Tibial nerve (tissue), 4 donors: ENCODE measurements at regions not wholly inside any gene's neighbourhood (a gene's known extent, or its start where the extent isn't known, plus 50 kb on each side); places are given as distances from the start of the nearest gene placed in this dataset.

Experiments
- EP300 ChIP-seq, 2 donors: sonication (generic); formaldehyde crosslinking; IDR thresholded peaks; one replicate each; pipeline ENCODE4 v1.6.1; 2017; ENCODE audit warnings: antibody characterized with exemption in 2 of 2, mild to moderate bottlenecking in 1 of 2
- POLR2A ChIP-seq, 2 donors: fragments of 450-650 bp; IDR thresholded peaks; one replicate each; pipeline ENCODE4 v1.6.1; 2017; ENCODE audit warnings: antibody characterized with exemption in 2 of 2, mild to moderate bottlenecking in 2 of 2, moderate library complexity in 2 of 2
- TF ChIP-seq, protein P1 (sequence below), 5 experiments: fragments of 200-600 bp in 3 of 5; fragments of 450-650 bp in 2 of 5; sonication (generic) in 3 of 5; IDR thresholded peaks; one replicate each; pipeline ENCODE4 v1.5.1; 2016 to 2019; ENCODE audit warnings: antibody characterized with exemption in 5 of 5, mild to moderate bottlenecking in 3 of 5, moderate library complexity in 2 of 5

DNA sequence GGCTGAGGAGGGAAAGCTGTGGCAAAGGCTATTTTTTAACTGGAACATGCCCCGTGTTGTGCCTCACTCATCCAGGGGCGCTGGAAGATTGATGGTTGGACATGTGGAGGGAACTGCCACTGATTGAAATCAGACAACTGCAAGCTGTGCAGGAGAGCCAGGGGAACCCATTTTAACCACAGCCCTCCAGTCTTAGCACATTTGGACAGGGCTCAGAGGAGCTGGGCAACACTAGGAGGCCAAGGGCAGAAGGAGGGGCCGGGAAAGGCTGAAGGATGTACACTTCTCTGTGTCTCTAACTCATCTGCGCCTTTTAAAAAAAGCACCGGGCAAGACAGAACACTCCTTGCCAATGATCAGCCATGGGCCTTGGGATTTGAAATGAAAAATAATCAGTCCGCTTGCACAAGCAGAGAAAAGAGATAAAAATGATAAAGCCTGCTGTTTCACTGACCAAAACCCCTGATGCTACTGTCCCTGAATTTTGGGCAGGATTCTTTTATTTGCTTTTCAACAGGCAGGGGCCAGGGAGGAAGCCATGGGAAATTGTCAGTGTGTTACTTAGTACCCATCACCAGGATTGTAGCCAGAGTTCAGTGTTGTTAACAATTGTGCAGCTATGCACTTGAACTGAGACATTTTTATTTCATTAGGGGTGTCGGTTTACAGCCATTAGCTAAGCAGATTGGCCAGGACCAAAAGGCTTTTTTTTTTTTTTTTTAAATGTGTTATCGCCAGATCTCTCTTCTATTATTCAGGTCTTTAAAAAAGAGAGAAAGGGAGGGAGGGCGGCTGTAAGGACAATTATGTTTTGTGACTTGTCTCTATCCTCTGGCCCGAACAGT, 109.3 kb upstream of the EYA4 start:
- TF ChIP-seq EP300 (IDR thresholded peaks at IDR 0.05) (no peak), POLR2A (IDR thresholded peaks at IDR 0.05) (no peak)
- TF ChIP-seq, protein P1, sequence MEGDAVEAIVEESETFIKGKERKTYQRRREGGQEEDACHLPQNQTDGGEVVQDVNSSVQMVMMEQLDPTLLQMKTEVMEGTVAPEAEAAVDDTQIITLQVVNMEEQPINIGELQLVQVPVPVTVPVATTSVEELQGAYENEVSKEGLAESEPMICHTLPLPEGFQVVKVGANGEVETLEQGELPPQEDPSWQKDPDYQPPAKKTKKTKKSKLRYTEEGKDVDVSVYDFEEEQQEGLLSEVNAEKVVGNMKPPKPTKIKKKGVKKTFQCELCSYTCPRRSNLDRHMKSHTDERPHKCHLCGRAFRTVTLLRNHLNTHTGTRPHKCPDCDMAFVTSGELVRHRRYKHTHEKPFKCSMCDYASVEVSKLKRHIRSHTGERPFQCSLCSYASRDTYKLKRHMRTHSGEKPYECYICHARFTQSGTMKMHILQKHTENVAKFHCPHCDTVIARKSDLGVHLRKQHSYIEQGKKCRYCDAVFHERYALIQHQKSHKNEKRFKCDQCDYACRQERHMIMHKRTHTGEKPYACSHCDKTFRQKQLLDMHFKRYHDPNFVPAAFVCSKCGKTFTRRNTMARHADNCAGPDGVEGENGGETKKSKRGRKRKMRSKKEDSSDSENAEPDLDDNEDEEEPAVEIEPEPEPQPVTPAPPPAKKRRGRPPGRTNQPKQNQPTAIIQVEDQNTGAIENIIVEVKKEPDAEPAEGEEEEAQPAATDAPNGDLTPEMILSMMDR (IDR thresholded peaks at IDR 0.05): no peak
